ENCODE measurements at regions not wholly inside any gene's neighbourhood (a gene's known extent, or its start where the extent isn't known, plus 50 kb on each side); places are given as distances from the start of the nearest gene placed in this dataset.

DNA sequence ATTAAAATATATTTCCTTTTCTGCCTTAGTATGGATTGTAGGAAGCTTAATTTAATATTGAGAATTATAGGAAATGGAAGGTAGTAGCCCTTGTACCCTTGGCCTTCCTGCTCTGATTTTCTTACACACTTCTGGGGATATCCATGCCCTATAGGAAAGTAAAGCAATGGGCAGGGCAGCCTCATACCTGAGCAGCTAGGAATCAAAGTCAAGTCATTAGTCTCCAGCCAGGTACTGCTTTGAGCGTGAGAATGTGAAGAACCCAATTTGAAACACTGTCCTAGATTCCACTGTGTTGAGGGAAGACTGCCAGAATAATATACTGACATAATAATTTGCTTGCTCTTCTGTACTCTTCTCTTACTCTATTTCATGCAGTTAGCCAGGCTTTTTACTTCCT lies 51.0 kb upstream of the L3MBTL3 start:
- no peak for DNase-seq
- no peaks in the 10 kb centered on the region for H3K9me3 ChIP-seq
- no peak overlapping the region for H3K27ac ChIP-seq
- intact Hi-C loops (cut with DNase I; ENCODE audit: low total_unique reads), result no loop called here
- H3K36me3 ChIP-seq (ENCODE audit: low read depth, missing control alignments), result no peaks in the 10 kb centered on the region
- WGBS, 2 donors, result 57 to 86% methylated on average over 1 of the region's 1 CpG
- no peak overlapping the region for H3K4me3 ChIP-seq
- TF ChIP-seq, protein P1, sequence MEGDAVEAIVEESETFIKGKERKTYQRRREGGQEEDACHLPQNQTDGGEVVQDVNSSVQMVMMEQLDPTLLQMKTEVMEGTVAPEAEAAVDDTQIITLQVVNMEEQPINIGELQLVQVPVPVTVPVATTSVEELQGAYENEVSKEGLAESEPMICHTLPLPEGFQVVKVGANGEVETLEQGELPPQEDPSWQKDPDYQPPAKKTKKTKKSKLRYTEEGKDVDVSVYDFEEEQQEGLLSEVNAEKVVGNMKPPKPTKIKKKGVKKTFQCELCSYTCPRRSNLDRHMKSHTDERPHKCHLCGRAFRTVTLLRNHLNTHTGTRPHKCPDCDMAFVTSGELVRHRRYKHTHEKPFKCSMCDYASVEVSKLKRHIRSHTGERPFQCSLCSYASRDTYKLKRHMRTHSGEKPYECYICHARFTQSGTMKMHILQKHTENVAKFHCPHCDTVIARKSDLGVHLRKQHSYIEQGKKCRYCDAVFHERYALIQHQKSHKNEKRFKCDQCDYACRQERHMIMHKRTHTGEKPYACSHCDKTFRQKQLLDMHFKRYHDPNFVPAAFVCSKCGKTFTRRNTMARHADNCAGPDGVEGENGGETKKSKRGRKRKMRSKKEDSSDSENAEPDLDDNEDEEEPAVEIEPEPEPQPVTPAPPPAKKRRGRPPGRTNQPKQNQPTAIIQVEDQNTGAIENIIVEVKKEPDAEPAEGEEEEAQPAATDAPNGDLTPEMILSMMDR (IDR thresholded peaks at IDR 0.05), result no peak
- no peak for TF ChIP-seq POLR2A (IDR thresholded peaks at IDR 0.05)
- no peaks in the 10 kb centered on the region for H3K4me1 ChIP-seq
- no peaks in the 10 kb centered on the region for H3K27me3 ChIP-seq

DNA sequence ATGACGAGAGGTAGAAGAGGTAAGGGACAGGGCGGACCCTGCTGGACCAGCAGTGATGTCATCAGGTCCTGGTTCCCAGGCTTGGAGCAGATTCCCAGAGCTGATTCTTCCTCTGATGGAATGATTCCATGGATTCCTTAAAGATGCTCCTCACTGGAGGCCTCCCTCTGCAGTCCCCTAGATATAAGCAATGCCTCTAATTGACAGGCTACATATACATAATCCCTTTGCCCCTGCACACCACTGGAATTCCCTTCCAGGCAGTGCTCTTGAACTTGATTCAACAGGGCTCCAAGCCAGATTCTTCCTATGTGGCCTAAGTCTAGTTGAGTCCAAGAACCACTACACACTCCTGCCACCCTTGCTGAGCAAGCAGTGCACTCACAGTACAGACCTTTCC lies 52.3 kb upstream of the L3MBTL3 start:
- intact Hi-C loops (cut with DNase I; ENCODE audit: low total_unique reads), result no loop called here
- Histone ChIP-seq H3K4me3 (no peak overlapping the region), H3K36me3 (ENCODE audit: low read depth, missing control alignments) (no peaks in the 10 kb centered on the region), H3K4me1 (no peaks in the 10 kb centered on the region), H3K27me3 (no peaks in the 10 kb centered on the region), H3K27ac (no peak overlapping the region), H3K9me3 (no peaks in the 10 kb centered on the region)
- TF ChIP-seq, protein P1 (IDR thresholded peaks at IDR 0.05), result no peak
- no peak for TF ChIP-seq POLR2A (IDR thresholded peaks at IDR 0.05)
- no peak for DNase-seq
- WGBS, 2 donors, result 96 to 98% methylated on average over 2 of the region's 2 CpGs

DNA sequence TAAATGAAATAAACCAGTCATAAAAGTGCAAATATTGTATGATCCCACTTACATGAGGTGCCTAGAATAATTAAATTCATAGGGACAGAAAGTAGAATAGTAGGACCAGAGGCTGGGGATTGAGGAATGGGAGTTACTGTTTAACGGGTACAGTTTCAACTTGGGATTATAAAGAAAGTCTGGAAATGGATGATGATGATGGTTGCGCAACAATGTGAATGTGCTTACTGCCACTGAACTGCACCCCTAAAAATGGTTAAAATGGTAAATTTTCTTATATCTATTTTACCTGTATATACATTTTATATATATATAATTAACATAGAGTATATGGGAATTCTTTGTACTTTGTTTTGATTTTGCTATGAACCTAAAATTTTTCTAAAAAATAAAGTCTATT lies 53.3 kb upstream of the L3MBTL3 start:
- H3K4me1 ChIP-seq, result no peaks in the 10 kb centered on the region
- no peak for DNase-seq
- 97 to 99% methylated on average over 2 of the region's 2 CpGs for WGBS, 2 donors
- no peak overlapping the region for H3K27ac ChIP-seq
- no peaks in the 10 kb centered on the region for H3K27me3 ChIP-seq
- intact Hi-C loops (cut with DNase I; ENCODE audit: low total_unique reads), result no loop called here
- H3K36me3 ChIP-seq (ENCODE audit: low read depth, missing control alignments), result no peaks in the 10 kb centered on the region
- no peak overlapping the region for H3K4me3 ChIP-seq
- H3K9me3 ChIP-seq, result no peaks in the 10 kb centered on the region
- TF ChIP-seq, protein P1 (IDR thresholded peaks at IDR 0.05), result no peak
- TF ChIP-seq POLR2A (IDR thresholded peaks at IDR 0.05), result no peak

DNA sequence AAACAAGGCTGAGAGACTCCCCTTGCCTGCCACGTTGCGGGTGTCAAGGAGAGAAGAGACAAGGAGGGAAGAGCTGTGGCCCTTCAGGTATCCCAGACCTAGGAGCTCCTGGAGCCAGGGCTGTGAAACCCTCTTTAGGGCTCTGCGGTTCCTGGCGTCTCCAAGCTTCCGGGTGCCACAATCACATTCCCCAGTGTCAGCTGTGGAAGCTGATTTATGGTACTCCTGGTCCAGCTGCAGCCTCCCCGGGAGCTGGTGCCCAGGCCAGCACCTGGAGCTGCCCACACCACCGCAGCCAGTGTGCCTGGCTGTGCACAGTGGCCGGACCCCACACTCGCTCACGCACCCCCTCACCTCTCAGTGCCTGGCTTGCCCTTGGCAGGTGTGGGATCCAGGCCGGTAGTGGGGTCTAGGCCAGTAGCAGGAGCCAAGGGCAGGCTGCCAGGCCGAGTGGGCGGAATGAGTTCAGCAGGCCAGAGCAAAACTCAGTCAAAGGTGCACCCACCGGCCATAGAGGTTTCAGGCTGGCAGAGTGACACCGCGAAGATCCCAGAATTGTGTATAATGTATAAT lies 58.9 kb upstream of the L3MBTL3 start:
- DNase-seq, result no peak
- H3K4me3 ChIP-seq, result no peak overlapping the region
- WGBS, 2 donors, result 76 to 81% methylated on average over 12 to 16 of the region's 16 CpGs

More for the DNA sequence above, 58.9 kb upstream of the L3MBTL3 start:
- TF ChIP-seq POLR2A (IDR thresholded peaks at IDR 0.05), result no peak
- TF ChIP-seq, protein P1 (IDR thresholded peaks at IDR 0.05), result no peak
- no peak overlapping the region for H3K27ac ChIP-seq
- no peaks in the 10 kb centered on the region for H3K4me1 ChIP-seq
- no peaks in the 10 kb centered on the region for H3K36me3 ChIP-seq (ENCODE audit: low read depth, missing control alignments)
- H3K9me3 ChIP-seq, result no peaks in the 10 kb centered on the region
- no peaks in the 10 kb centered on the region for H3K27me3 ChIP-seq
- intact Hi-C loops (cut with DNase I; ENCODE audit: low total_unique reads), result no loop called here
